Right lobe of liver (tissue), 6 donors: ENCODE measurements at regions not wholly inside any gene's neighbourhood (a gene's known extent, or its start where the extent isn't known, plus 50 kb on each side); places are given as distances from the start of the nearest gene placed in this dataset.

ENCODE experiments used
- ATAC-seq, 4 donors: fragments of 200-7000 bp; cut with Tn5 transposase; one replicate each; pipeline ENCODE4 v1.9.1; 2020; ENCODE audit warnings: mild to moderate bottlenecking in 4 of 4, moderate library complexity in 4 of 4
- DNase-seq, 3 donors: peaks; one replicate each; pipeline ENCODE4 v3.0.0-alpha.2; 2020
- H3K27ac ChIP-seq, 3 donors: fragments of 200-600 bp; one replicate each; pipeline ENCODE4 v1.8.0; 2022
- H3K27me3 ChIP-seq, 2 donors: fragments of 200-600 bp; one replicate each; pipeline ENCODE4 v1.8.0; 2022
- H3K36me3 ChIP-seq, 4 donors: fragments of 200-600 bp; sonication (generic) in 1 of 4; one replicate each; pipeline versions ENCODE4 v1.5.1 to v1.8.0; 2017 to 2022; ENCODE audit warnings: control low read depth in 1 of 4
- H3K4me1 ChIP-seq, 4 donors: fragments of 200-600 bp; sonication (generic) in 1 of 4; one replicate each; pipeline versions ENCODE4 v1.5.1 to v1.8.0; 2017 to 2022; ENCODE audit warnings: control low read depth in 1 of 4
- H3K4me3 ChIP-seq, 3 donors: fragments of 200-600 bp; one replicate each; pipeline ENCODE4 v1.8.0; 2022
- H3K9me3 ChIP-seq, 4 donors: fragments of 200-600 bp; sonication (generic) in 1 of 4; one replicate each; pipeline versions ENCODE4 v1.5.1 to v1.8.0; 2017 to 2022; ENCODE audit warnings: control low read depth in 1 of 4
- CTCF ChIP-seq, 4 donors: fragments of 200-600 bp in 3 of 4; fragments of 450-650 bp in 1 of 4; IDR thresholded peaks; one replicate each; pipeline versions ENCODE4 v1.5.1 to v1.8.0; 2016 to 2022; ENCODE audit warnings: antibody characterized with exemption in 4 of 4, mild to moderate bottlenecking in 2 of 4
- POLR2A ChIP-seq: fragments of 450-650 bp; IDR thresholded peaks from one replicate; pipeline ENCODE4 v1.6.1; 2017; ENCODE audit warnings: antibody characterized with exemption, mild to moderate bottlenecking
- WGBS: methylation state at CpG from one replicate; pipeline ENCODE4 v1.1.6; 2018; ENCODE audit warnings: low coverage, low lambda C conversion rate; ENCODE audit not compliant: insufficient coverage; ENCODE audit errors: missing lambda C conversion rate; 5-methylcytosine and 5-hydroxymethylcytosine counted together
- intact Hi-C, 2 donors: fragments of 100-400 bp; cut with DNase I; formaldehyde crosslinking; loops; one replicate each; pipeline versions ENCODE4 v1.11.2 to v1.14.1; 2022
- donor health status: DM: no; HTN: yes; CAD: no.
- donor health status: DM: no; HTN: no; CAD: no.
- donor health status: DM: no; HTN: no; CAD: no.
- donor health status: DM: no; HTN: yes; CAD: no.
- donor health status: DM: no; HTN: yes; CAD: no.

GRCh38 chr5:2378976-2379375, 372.5 kb downstream of the IRX2 start:
- Histone ChIP-seq H3K27ac (no peak overlapping the region), H3K4me3 (no peak overlapping the region), H3K4me1 (no peaks in the 10 kb centered on the region), H3K27me3 (no peaks in the 10 kb centered on the region), H3K36me3 (no peaks in the 10 kb centered on the region), H3K9me3 (no peaks in the 10 kb centered on the region)
- ATAC-seq: no peak
- TF ChIP-seq CTCF (IDR thresholded peaks at IDR 0.05) (no peak), POLR2A (no peak)
- 14% methylated on average over 1 of the region's 1 CpG for WGBS
- no peak for DNase-seq
- intact Hi-C loops: no loop called here

- Histone ChIP-seq H3K4me3 (no peak overlapping the region), H3K4me1 (no peaks in the 10 kb centered on the region), H3K27ac (no peak overlapping the region), H3K36me3 (no peaks in the 10 kb centered on the region), H3K27me3 (no peaks in the 10 kb centered on the region), H3K9me3 (no peaks in the 10 kb centered on the region)
- WGBS: 8% methylated on average over 6 of the region's 7 CpGs
- no peak for TF ChIP-seq POLR2A
- TF ChIP-seq CTCF (IDR thresholded peaks at IDR 0.05): no peak
- DNase-seq (no peak), ATAC-seq (no peak)
- intact Hi-C loops: no loop called here
These were observed 373.4 kb downstream of the IRX2 start for GRCh38 chr5:2378108-2378507.

- H3K4me1 ChIP-seq: no peaks in the 10 kb centered on the region
- H3K27me3 ChIP-seq: no peaks in the 10 kb centered on the region
- no peaks in the 10 kb centered on the region for H3K36me3 ChIP-seq
- WGBS: 59% methylated on average over 6 of the region's 6 CpGs
- no peak overlapping the region for H3K4me3 ChIP-seq
- TF ChIP-seq POLR2A (no peak), CTCF (IDR thresholded peaks at IDR 0.05) (no peak)
- no peaks in the 10 kb centered on the region for H3K9me3 ChIP-seq
- intact Hi-C loops: no loop called here
- no peak overlapping the region for H3K27ac ChIP-seq
- no peak for ATAC-seq
- no peak for DNase-seq
These were observed 375.0 kb downstream of the IRX2 start for GRCh38 chr5:2376486-2376885.

- DNase-seq (no peak), ATAC-seq (no peak)
- H3K27ac ChIP-seq: no peak overlapping the region
- H3K36me3 ChIP-seq: no peaks in the 10 kb centered on the region
- intact Hi-C loops: no loop called here
- no peak overlapping the region for H3K4me3 ChIP-seq
- TF ChIP-seq POLR2A (no peak), CTCF (IDR thresholded peaks at IDR 0.05) (no peak)
- no peaks in the 10 kb centered on the region for H3K4me1 ChIP-seq
- no peaks in the 10 kb centered on the region for H3K9me3 ChIP-seq
- 81% methylated on average over 6 of the region's 11 CpGs for WGBS
- H3K27me3 ChIP-seq: no peaks in the 10 kb centered on the region
These were observed 375.7 kb downstream of the IRX2 start for GRCh38 chr5:2375757-2376250.

- H3K9me3 ChIP-seq: no peaks in the 10 kb centered on the region
- no peak overlapping the region for H3K27ac ChIP-seq
- intact Hi-C loops: no loop called here
- TF ChIP-seq CTCF (IDR thresholded peaks at IDR 0.05) (no peak), POLR2A (no peak)
- no peaks in the 10 kb centered on the region for H3K4me1 ChIP-seq
- no peak for ATAC-seq
- WGBS: 49% methylated on average over 7 of the region's 13 CpGs
- no peak overlapping the region for H3K4me3 ChIP-seq
- no peak for DNase-seq
- no peaks in the 10 kb centered on the region for H3K27me3 ChIP-seq
- no peaks in the 10 kb centered on the region for H3K36me3 ChIP-seq
These were observed 376.2 kb downstream of the IRX2 start for GRCh38 chr5:2375291-2375690.
